K562 (cell line): ENCODE measurements at regions not wholly inside any gene's neighbourhood (a gene's known extent, or its start where the extent isn't known, plus 50 kb on each side); places are given as distances from the start of the nearest gene placed in this dataset.

Source experiments
- ATAC-seq: fragments of 200-7000 bp; cut with Tn5 transposase; 3 replicates; pipeline ENCODE4 v1.9.1; 2020; ENCODE audit warnings: moderate library complexity
- BruUV-seq: library from RNA; stranded (reverse); fragments of 400-500 nt; replicated peaks from 2 replicates; lab custom pipeline; 2021; lab: Mats Ljungman, UMichigan
- CTCF ChIA-PET: fragments of 300-600 bp; formaldehyde crosslinking; extraction: SDS; loops from one replicate; lab custom pipeline; 2021; ENCODE audit warnings: low intra/inter-chr PET ratio; lab: Yijun Ruan, JAX
- POLR2A ChIA-PET: fragments of 300-600, 350-650 bp; sonication (Branson Sonifier 250); formaldehyde crosslinking; extraction: SDS; loops from one replicate; lab custom pipeline; 2021; ENCODE audit warnings: antibody characterized with exemption, inconsistent platforms; lab: Yijun Ruan, JAX
- DNase-seq, 4 experiments: peaks; one replicate each; pipeline versions ENCODE4 v3.0.0 to v3.0.0-alpha.2; 2011 to 2018; ENCODE audit warnings: low spot score in 3 of 4, mixed read lengths in 3 of 4; ENCODE audit errors: extremely low read depth in 1 of 4
- FAIRE-seq: peaks from 2 replicates; lab custom pipeline; 2011; peaks lifted over from hg19 to GRCh38; lab: Jason Lieb, UNC
- H2AFZ ChIP-seq: 2 replicates; pipeline ENCODE4 v1.6.0; 2011; ENCODE audit warnings: low read depth, low read length, control low read depth, inconsistent platforms
- H3K27ac ChIP-seq: fragments of 200-600 bp; 3 replicates; pipeline ENCODE4 v1.8.0; 2011; ENCODE audit warnings: low read depth, mild to moderate bottlenecking, control low read depth, inconsistent platforms, low read length, moderate library complexity, mixed read lengths; ENCODE audit errors: extremely low read depth
- H3K27me3 ChIP-seq, 2 experiments: fragments of 300-600 bp in 1 of 2; 2 replicates in 1 of 2; 3 replicates in 1 of 2; pipeline versions ENCODE4 v1.6.0 to v1.8.0; 2011; ENCODE audit warnings: inconsistent platforms in 2 of 2, low read length in 2 of 2, mild to moderate bottlenecking in 1 of 2, mixed read lengths in 1 of 2, moderate library complexity in 1 of 2; ENCODE audit not compliant: control insufficient read depth in 2 of 2, insufficient read depth in 2 of 2
- H3K36me3 ChIP-seq: fragments of 300-600 bp; 3 replicates; pipeline ENCODE4 v1.8.0; 2011; ENCODE audit warnings: mild to moderate bottlenecking, low read length, inconsistent platforms; ENCODE audit not compliant: control insufficient read depth, insufficient read depth
- H3K4me1 ChIP-seq, 2 experiments: fragments of 200-600 bp in 1 of 2; replicated peaks in 1 of 2; 2 replicates in 1 of 2; 3 replicates in 1 of 2; pipeline versions ENCODE4 v1.5.1 to v1.8.0; 2011; ENCODE audit warnings: inconsistent platforms in 2 of 2, low read length in 2 of 2, mild to moderate bottlenecking in 1 of 2, mixed read lengths in 1 of 2, moderate library complexity in 1 of 2; ENCODE audit not compliant: control insufficient read depth in 2 of 2, insufficient read depth in 2 of 2
- H3K4me2 ChIP-seq: 2 replicates; pipeline ENCODE4 v1.6.1; 2011; ENCODE audit warnings: low read length, control low read depth, inconsistent platforms, mixed read lengths; ENCODE audit not compliant: insufficient read depth
- H3K4me3 ChIP-seq: fragments of 200-600 bp; sonication (generic), shearing (Covaris generic); 2 replicates; pipeline ENCODE4 v1.5.1; 2016; ENCODE audit warnings: control low read depth, inconsistent platforms
- H3K79me2 ChIP-seq: fragments of 200-600 bp; 3 replicates; pipeline ENCODE4 v1.8.0; 2011; ENCODE audit warnings: low read length, inconsistent platforms; ENCODE audit not compliant: control insufficient read depth, insufficient read depth
- H3K9ac ChIP-seq, 2 experiments: 2 replicates each; pipeline versions ENCODE4 v1.6.0 to v1.6.1; 2011; ENCODE audit warnings: low read depth in 2 of 2, low read length in 2 of 2, control low read depth in 1 of 2, inconsistent platforms in 1 of 2, mild to moderate bottlenecking in 1 of 2, mixed read lengths in 1 of 2; ENCODE audit not compliant: insufficient read depth in 1 of 2
- H3K9me1 ChIP-seq: one replicate; pipeline ENCODE4 v1.6.0; 2011; ENCODE audit warnings: inconsistent platforms, mild to moderate bottlenecking, low read length, moderate library complexity; ENCODE audit not compliant: control insufficient read depth, insufficient read depth
- H3K9me3 ChIP-seq: replicated peaks from 2 replicates; pipeline ENCODE4 v1.5.1; 2011; ENCODE audit warnings: low read depth, low read length, inconsistent platforms; ENCODE audit not compliant: control insufficient read depth, insufficient read depth
- H4K20me1 ChIP-seq: replicated peaks from 2 replicates; pipeline ENCODE4 v1.6.1; 2011; ENCODE audit warnings: low read length, inconsistent platforms, mixed read lengths; ENCODE audit not compliant: control insufficient read depth, insufficient read depth
- ARID1B ChIP-seq: fragments of 450-650 bp; IDR thresholded peaks from 2 replicates; pipeline ENCODE4 v1.6.1; 2016; ENCODE audit warnings: antibody characterized with exemption, mild to moderate bottlenecking, inconsistent platforms
- CEBPG ChIP-seq, 3 experiments: fragments of 200-800 bp in 1 of 3; sonication (Bioruptor generic) in 1 of 3; sonication (generic) in 1 of 3; formaldehyde crosslinking in 1 of 3; IDR thresholded peaks in 2 of 3; conservative IDR thresholded peaks in 1 of 3; 2 replicates each; pipeline versions ENCODE4 v1.6.1 to v1.8.0; 2016 to 2022; ENCODE audit warnings: missing compliant biosample characterization in 2 of 3, missing genetic modification characterization in 2 of 3, mild to moderate bottlenecking in 1 of 3, missing genetic modification reagents in 1 of 3
- ETS2 ChIP-seq: IDR thresholded peaks from 2 replicates; pipeline ENCODE4 v1.6.1; 2016; ENCODE audit warnings: borderline replicate concordance, missing genetic modification characterization, mild to moderate bottlenecking, moderate library complexity, missing compliant biosample characterization; ENCODE audit not compliant: poor library complexity, severe bottlenecking
- HBP1 ChIP-seq: fragments of 450-650 bp; formaldehyde crosslinking; IDR thresholded peaks from 2 replicates; pipeline ENCODE4 v1.4.0; 2022; ENCODE audit warnings: missing genetic modification characterization
- HNRNPH1 ChIP-seq: fragments of 200-400 bp; formaldehyde crosslinking; optimal IDR thresholded peaks from 2 replicates; pipeline ENCODE3; 2017; ENCODE audit warnings: low read depth, mild to moderate bottlenecking, low read length, moderate library complexity
- NR2C2 ChIP-seq, 2 experiments: fragments of 200-800 bp in 1 of 2; sonication (Bioruptor generic) in 1 of 2; sonication (generic) in 1 of 2; formaldehyde crosslinking in 1 of 2; IDR thresholded peaks; 2 replicates each; pipeline versions ENCODE4 v1.6.1 to v1.8.0; 2016 to 2022; ENCODE audit warnings: mild to moderate bottlenecking in 1 of 2, missing compliant biosample characterization in 1 of 2, missing genetic modification characterization in 1 of 2, missing genetic modification reagents in 1 of 2
- RNF219 ChIP-seq: fragments of 250-450 bp; sonication (Bioruptor Pico); IDR thresholded peaks from 2 replicates; pipeline ENCODE4 v1.5.0; 2022; ENCODE audit warnings: mild to moderate bottlenecking
- SMC3 ChIP-seq: conservative IDR thresholded peaks from 2 replicates; pipeline ENCODE4 v1.6.1; 2011; ENCODE audit warnings: low read depth, low read length, improper control_type of control experiment; ENCODE audit not compliant: insufficient read depth
- ZBTB43 ChIP-seq: sonication (generic); formaldehyde crosslinking; IDR thresholded peaks from 2 replicates; pipeline ENCODE4 v1.8.0; 2023; ENCODE audit warnings: mild to moderate bottlenecking, missing genetic modification reagents
- ZNF449 ChIP-seq: fragments of 250-450 bp; sonication (Bioruptor Pico); IDR thresholded peaks from 2 replicates; pipeline ENCODE4 v1.8.0; 2022; ENCODE audit warnings: moderate library complexity, mild to moderate bottlenecking, inconsistent platforms
- ZNF707 ChIP-seq: fragments of 250-450 bp; sonication (Bioruptor Pico); conservative IDR thresholded peaks from 2 replicates; pipeline ENCODE4 v1.8.0; 2022; ENCODE audit warnings: inconsistent platforms, mild to moderate bottlenecking, moderate library complexity
- WGBS: fragments of 100-300 bp; shearing (Covaris generic); methylation state at CpG from one replicate; pipeline ENCODE4 v1.1.6; 2016; ENCODE audit warnings: low coverage, mixed read lengths; ENCODE audit not compliant: insufficient coverage; ENCODE audit errors: missing lambda C conversion rate; 5-methylcytosine and 5-hydroxymethylcytosine counted together
- in situ Hi-C: fragments of 300-500 bp; cut with MboI; formaldehyde crosslinking; loops from 4 replicates; pipeline ENCODE4 v1.15.0; 2018; ENCODE audit warnings: inconsistent platforms, mixed read lengths
- intact Hi-C: fragments of 100-400 bp; cut with micrococcal nuclease; formaldehyde crosslinking; loops from 2 replicates; pipeline ENCODE4 v1.14.2; 2022

- Histone ChIP-seq H3K79me2 (no peaks in the 10 kb centered on the region), H3K36me3 (no peaks in the 10 kb centered on the region), H3K27me3 (no peaks in the 10 kb centered on the region), H3K9me1 (no peaks in the 10 kb centered on the region), H2AFZ (peak overlapping the region; percentile 67), H4K20me1 (no peaks in the 10 kb centered on the region), H3K9me3 (no peaks in the 10 kb centered on the region), H3K9ac (no peak overlapping the region), H3K4me1 (peaks cover 0 to 3% of the 10 kb centered on the region in 2 experiments; a peak in 1 of 5 replicates), H3K4me3 (no peak overlapping the region), H3K27ac (no peak overlapping the region), H3K4me2 (no peak overlapping the region)
- TF ChIP-seq ZNF449 (CRISPR knock-in tag) (no peak), NR2C2 (CRISPR knock-in tag; IDR thresholded peaks at IDR 0.05) (no peak), NR2C2 (tag; IDR thresholded peaks at IDR 0.05) (no peak), ARID1B (no peak), ZNF707 (CRISPR knock-in tag) (no peak), ETS2 (tag) (no peak), HNRNPH1 (no peak), RNF219 (CRISPR knock-in tag) (no peak), ZBTB43 (CRISPR knock-in tag) (no peak), SMC3 (no peak), CEBPG (CRISPR knock-in tag; IDR thresholded peaks at IDR 0.05) (no peak), CEBPG (tag; conservative IDR thresholded peaks at IDR 0.05 in 1 of 2, IDR thresholded peaks at IDR 0.05 in 1 of 2) (no peak), HBP1 (CRISPR knock-in tag) (no peak)
- ChIA-PET CTCF (no interaction called here), POLR2A (interaction anchor here (0.7 to 1.0 kb wide), 2 partner anchors 84 to 203 kb away, joined by 3 to 5 read pairs; no protein-coding TSS in a partner anchor)
- ATAC-seq, result peak; percentile 60; the same call in 2 of the 3 replicates
- intact Hi-C loops (no loop called here), in situ Hi-C loops (no loop called here)
- FAIRE-seq, result no peak
- BruUV-seq, result no TSS peak
- DNase-seq, result no peak
- 40% methylated on average over 5 of the region's 5 CpGs for WGBS
Observed at GRCh38 chr6:51199733-51200260, 381.1 kb downstream of the TFAP2B start.
